Naive thymus-derived CD4-positive, alpha-beta T cell (primary cell): ENCODE measurements at regions not wholly inside any gene's neighbourhood (a gene's known extent, or its start where the extent isn't known, plus 50 kb on each side); places are given as distances from the start of the nearest gene placed in this dataset.
"Not testable (repeated sequence)": the region's sequence is repeated elsewhere in the genome, so short reads cannot be mapped to it uniquely, and the experiment has no call there.

Source experiments
- ATAC-seq: fragments of 150-1000 bp; cut with Tn5 transposase; 2 replicates; pipeline ENCODE4 v1.10.0; 2021; ENCODE audit warnings: mild to moderate bottlenecking, moderate library complexity
- CTCF ChIA-PET: fragments of 350-600 bp; sonication (Branson Sonifier 250); formaldehyde crosslinking; loops from one replicate; lab custom pipeline; 2021; ENCODE audit warnings: antibody characterized with exemption; lab: Charles Lee
- POLR2A ChIA-PET: fragments of 350-600 bp; sonication (Branson Sonifier 250); formaldehyde crosslinking; loops from one replicate; lab custom pipeline; 2021; ENCODE audit warnings: antibody characterized with exemption, inconsistent platforms; lab: Charles Lee
- DNase-seq, 9 donors: peaks; one replicate each; pipeline versions ENCODE4 v3.0.0 to v3.0.0-alpha.2; 2020 to 2022; ENCODE audit warnings: mixed read lengths in 1 of 9
- H3K27ac ChIP-seq: one replicate; pipeline ENCODE4 v1.7.0; 2013; ENCODE audit warnings: mild to moderate bottlenecking, low read depth, low read length, moderate library complexity
- H3K27me3 ChIP-seq, 2 donors: one replicate each; pipeline ENCODE4 v1.7.0; 2013; ENCODE audit warnings: low read length in 2 of 2, mild to moderate bottlenecking in 2 of 2, moderate library complexity in 2 of 2; ENCODE audit not compliant: control insufficient read depth in 2 of 2, insufficient read depth in 2 of 2
- H3K36me3 ChIP-seq, 3 experiments: 1 replicate in 2 of 3; 2 replicates in 1 of 3; pipeline ENCODE4 v1.7.0; 2013; ENCODE audit warnings: low read length in 3 of 3, mild to moderate bottlenecking in 3 of 3, moderate library complexity in 1 of 3; ENCODE audit not compliant: insufficient read depth in 3 of 3, control insufficient read depth in 2 of 3
- H3K4me1 ChIP-seq, 2 donors: one replicate each; pipeline ENCODE4 v1.7.0; 2013; ENCODE audit warnings: low read length in 2 of 2, mild to moderate bottlenecking in 2 of 2, moderate library complexity in 1 of 2; ENCODE audit not compliant: control insufficient read depth in 2 of 2, insufficient read depth in 2 of 2
- H3K4me3 ChIP-seq: 2 replicates; pipeline ENCODE4 v1.7.0; 2013; ENCODE audit warnings: mild to moderate bottlenecking, low read length
- H3K9me3 ChIP-seq, 3 experiments: 1 replicate in 2 of 3; 2 replicates in 1 of 3; pipeline ENCODE4 v1.7.0; 2013; ENCODE audit warnings: low read length in 3 of 3; ENCODE audit not compliant: control insufficient read depth in 2 of 3
- H3K27ac Mint-ChIP-seq, 9 donors: one replicate each; pipeline ENCODE4 v1.8.0; 2020 to 2022; ENCODE audit warnings: mixed read lengths in 9 of 9, mild to moderate bottlenecking in 8 of 9, moderate library complexity in 5 of 9, inconsistent platforms in 2 of 9
- H3K27me3 Mint-ChIP-seq, 5 donors: one replicate each; pipeline ENCODE4 v1.8.0; 2021 to 2022; ENCODE audit warnings: mixed read lengths in 5 of 5, mild to moderate bottlenecking in 1 of 5
- H3K36me3 Mint-ChIP-seq, 5 donors: one replicate each; pipeline ENCODE4 v1.8.0; 2020 to 2022; ENCODE audit warnings: mixed read lengths in 5 of 5, mild to moderate bottlenecking in 3 of 5, inconsistent platforms in 1 of 5
- H3K4me1 Mint-ChIP-seq, 7 donors: one replicate each; pipeline ENCODE4 v1.8.0; 2020 to 2022; ENCODE audit warnings: mixed read lengths in 7 of 7, mild to moderate bottlenecking in 3 of 7, inconsistent platforms in 1 of 7
- H3K4me3 Mint-ChIP-seq, 10 donors: one replicate each; pipeline ENCODE4 v1.8.0; 2020 to 2022; ENCODE audit warnings: mild to moderate bottlenecking in 10 of 10, mixed read lengths in 10 of 10, moderate library complexity in 6 of 10, inconsistent platforms in 2 of 10
- H3K9me3 Mint-ChIP-seq, 11 donors: one replicate each; pipeline ENCODE4 v1.8.0; 2020 to 2022; ENCODE audit warnings: mixed read lengths in 11 of 11, mild to moderate bottlenecking in 4 of 11, inconsistent platforms in 1 of 11, moderate library complexity in 1 of 11
- intact Hi-C, 2 donors: fragments of 100-400 bp; cut with micrococcal nuclease; formaldehyde crosslinking; loops; one replicate each; pipeline ENCODE4 v1.15.1; 2023

DNA sequence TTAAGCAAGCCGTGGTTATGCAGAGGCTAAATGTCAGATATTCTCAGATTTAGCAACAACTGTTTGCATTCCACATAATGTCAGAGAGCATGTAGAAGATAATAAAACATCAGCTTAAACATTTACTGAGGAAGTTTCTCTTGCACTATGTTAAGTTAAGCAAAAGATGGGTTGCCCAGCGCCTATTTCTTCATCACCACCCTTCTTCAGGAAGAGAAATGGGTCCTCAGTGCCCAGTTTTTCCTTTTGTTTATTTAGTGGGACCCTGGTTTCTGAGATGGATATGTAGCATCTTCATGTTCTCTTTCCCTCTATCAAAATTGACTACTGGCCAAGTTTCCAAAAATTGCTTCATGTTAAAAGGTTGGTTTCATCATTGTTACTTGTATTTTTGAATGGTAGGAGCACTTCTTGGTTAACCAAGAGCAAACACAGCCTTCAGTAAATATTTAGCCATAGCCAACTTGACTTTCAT lies 356.8 kb downstream of the RFC3 start:
- Histone ChIP-seq H3K4me3 (no peak overlapping the region), H3K36me3 (no peaks in the 10 kb centered on the region), H3K27me3 (no peaks in the 10 kb centered on the region), H3K9me3 (no peaks in the 10 kb centered on the region), H3K27ac (no peak overlapping the region), H3K4me1 (no peaks in the 10 kb centered on the region)
- H3K27me3 Mint-ChIP-seq = peaks cover 0 to 5% (median 0%) of the 10 kb centered on the region in 5 donors
- intact Hi-C loops = no loop called here
- DNase-seq (no peak), ATAC-seq (no peak)
- H3K4me3 Mint-ChIP-seq = no peak overlapping the region
- no peaks in the 10 kb centered on the region for H3K36me3 Mint-ChIP-seq
- H3K27ac Mint-ChIP-seq = no peak overlapping the region
- H3K4me1 Mint-ChIP-seq = no peaks in the 10 kb centered on the region
- ChIA-PET POLR2A (no interaction called here), CTCF (no interaction called here)
- peaks cover 0 to 11% (median 0%) of the 10 kb centered on the region in 11 donors for H3K9me3 Mint-ChIP-seq

- no peak overlapping the region for H3K4me3 Mint-ChIP-seq
- Histone ChIP-seq H3K27me3 (no peaks in the 10 kb centered on the region), H3K36me3 (no peaks in the 10 kb centered on the region), H3K4me1 (no peaks in the 10 kb centered on the region), H3K4me3 (no peak overlapping the region), H3K27ac (no peak overlapping the region), H3K9me3 (no peaks in the 10 kb centered on the region)
- peaks cover 0 to 5% (median 0%) of the 10 kb centered on the region in 5 donors for H3K27me3 Mint-ChIP-seq
- no peak for ATAC-seq
- H3K9me3 Mint-ChIP-seq = peaks cover 0 to 11% (median 0%) of the 10 kb centered on the region in 11 donors
- no peaks in the 10 kb centered on the region for H3K36me3 Mint-ChIP-seq
- CTCF ChIA-PET = no interaction called here
- POLR2A ChIA-PET = no interaction called here
- intact Hi-C loops = no loop called here
- H3K27ac Mint-ChIP-seq = no peak overlapping the region
- no peaks in the 10 kb centered on the region for H3K4me1 Mint-ChIP-seq
- no peak for DNase-seq
Measured at GRCh38 chr13:34175551-34175950, 357.6 kb downstream of the RFC3 start.

DNA sequence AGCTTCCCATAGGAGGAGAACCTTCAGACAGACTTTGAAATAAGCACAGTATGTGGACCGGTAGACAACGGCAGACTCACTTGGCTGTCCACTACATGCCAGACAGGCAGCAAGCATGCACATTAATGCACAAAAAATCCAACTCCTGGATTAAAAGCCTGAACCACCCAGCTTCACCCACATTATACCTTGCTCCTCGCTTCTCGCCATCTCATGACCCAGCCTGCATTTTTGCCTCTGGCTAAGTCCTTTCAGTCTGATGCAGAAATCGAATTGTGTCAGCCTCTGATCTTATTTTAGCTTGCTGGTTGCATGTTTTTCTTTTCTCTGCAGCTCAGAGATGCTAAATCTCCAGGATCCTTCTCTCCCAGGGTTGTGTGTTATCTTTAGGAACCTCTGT lies 358.7 kb downstream of the RFC3 start:
- Histone ChIP-seq H3K36me3 (no peaks in the 10 kb centered on the region), H3K27ac (no peak overlapping the region), H3K4me3 (no peak overlapping the region), H3K9me3 (no peaks in the 10 kb centered on the region), H3K4me1 (no peaks in the 10 kb centered on the region), H3K27me3 (no peaks in the 10 kb centered on the region)
- CTCF ChIA-PET = no interaction called here
- H3K4me1 Mint-ChIP-seq = no peaks in the 10 kb centered on the region
- peaks cover 0 to 11% (median 0%) of the 10 kb centered on the region in 11 donors for H3K9me3 Mint-ChIP-seq
- no peaks in the 10 kb centered on the region for H3K36me3 Mint-ChIP-seq
- no peak overlapping the region for H3K27ac Mint-ChIP-seq
- DNase-seq = no peak
- POLR2A ChIA-PET = no interaction called here
- intact Hi-C loops = no loop called here
- no peak overlapping the region for H3K4me3 Mint-ChIP-seq
- no peak for ATAC-seq
- H3K27me3 Mint-ChIP-seq = peaks cover 0 to 5% (median 0%) of the 10 kb centered on the region in 5 donors

DNA sequence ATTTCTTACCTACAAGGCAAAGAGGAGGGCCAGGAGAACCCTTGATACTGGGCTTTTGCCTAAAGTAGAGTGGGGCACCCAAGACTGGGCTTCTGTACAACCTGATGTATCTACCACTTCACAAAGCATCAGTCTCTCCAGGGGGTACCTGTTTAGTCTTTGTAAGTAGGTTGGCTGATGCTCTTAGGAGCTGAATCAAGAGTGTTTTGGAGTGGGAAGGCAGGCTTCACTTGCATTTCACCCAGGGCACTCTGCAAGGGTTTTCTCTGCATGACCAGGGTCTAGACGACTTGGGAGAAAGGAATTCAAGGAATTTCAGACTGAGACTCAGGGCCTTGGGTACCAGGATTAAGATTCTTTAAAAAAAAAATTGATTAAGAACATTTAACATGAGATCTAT lies 361.5 kb downstream of the RFC3 start:
- Mint-ChIP-seq H3K27me3 (peaks cover 0 to 12% (median 7%) of the 10 kb centered on the region in 5 donors), H3K4me1 (no peaks in the 10 kb centered on the region), H3K4me3 (no peak overlapping the region), H3K9me3 (peaks cover 0 to 9% (median 1%) of the 10 kb centered on the region in 11 donors), H3K27ac (no peak overlapping the region), H3K36me3 (no peaks in the 10 kb centered on the region)
- ATAC-seq (no peak), DNase-seq (no peak)
- intact Hi-C loops = no loop called here
- H3K9me3 ChIP-seq = no peaks in the 10 kb centered on the region
- ChIA-PET POLR2A (no interaction called here), CTCF (no interaction called here)
- H3K27ac ChIP-seq = no peak overlapping the region
- H3K36me3 ChIP-seq = no peaks in the 10 kb centered on the region
- no peaks in the 10 kb centered on the region for H3K27me3 ChIP-seq
- no peaks in the 10 kb centered on the region for H3K4me1 ChIP-seq
- no peak overlapping the region for H3K4me3 ChIP-seq

GRCh38 chr13:34179927-34180326 lies 362.0 kb downstream of the RFC3 start:
- intact Hi-C loops = no loop called here
- DNase-seq (no peak), ATAC-seq (no peak)
- H3K9me3 ChIP-seq = no peaks in the 10 kb centered on the region
- H3K27ac ChIP-seq = no peak overlapping the region
- ChIA-PET CTCF (no interaction called here), POLR2A (no interaction called here)
- Mint-ChIP-seq H3K4me1 (no peaks in the 10 kb centered on the region), H3K9me3 (peaks cover 0 to 9% (median 2%) of the 10 kb centered on the region in 11 donors), H3K36me3 (no peaks in the 10 kb centered on the region), H3K4me3 (no peak overlapping the region), H3K27ac (no peak overlapping the region), H3K27me3 (peaks cover 0 to 12% (median 7%) of the 10 kb centered on the region in 5 donors)
- H3K4me3 ChIP-seq = no peak overlapping the region
- no peaks in the 10 kb centered on the region for H3K36me3 ChIP-seq
- no peaks in the 10 kb centered on the region for H3K27me3 ChIP-seq
- no peaks in the 10 kb centered on the region for H3K4me1 ChIP-seq

GRCh38 chr13:34181256-34181655 lies 363.3 kb downstream of the RFC3 start:
- H3K4me1 ChIP-seq, H3K9me3 ChIP-seq, H3K9me3 Mint-ChIP-seq, DNase-seq, intact Hi-C loops, CTCF ChIA-PET, ATAC-seq, H3K27ac ChIP-seq, H3K36me3 ChIP-seq, H3K36me3 Mint-ChIP-seq, H3K4me3 Mint-ChIP-seq, H3K27ac Mint-ChIP-seq, H3K4me1 Mint-ChIP-seq, H3K4me3 ChIP-seq, H3K27me3 ChIP-seq, POLR2A ChIA-PET: not testable (repeated sequence)
- peaks cover 0 to 12% (median 7%) of the 10 kb centered on the region in 5 donors for H3K27me3 Mint-ChIP-seq

DNA sequence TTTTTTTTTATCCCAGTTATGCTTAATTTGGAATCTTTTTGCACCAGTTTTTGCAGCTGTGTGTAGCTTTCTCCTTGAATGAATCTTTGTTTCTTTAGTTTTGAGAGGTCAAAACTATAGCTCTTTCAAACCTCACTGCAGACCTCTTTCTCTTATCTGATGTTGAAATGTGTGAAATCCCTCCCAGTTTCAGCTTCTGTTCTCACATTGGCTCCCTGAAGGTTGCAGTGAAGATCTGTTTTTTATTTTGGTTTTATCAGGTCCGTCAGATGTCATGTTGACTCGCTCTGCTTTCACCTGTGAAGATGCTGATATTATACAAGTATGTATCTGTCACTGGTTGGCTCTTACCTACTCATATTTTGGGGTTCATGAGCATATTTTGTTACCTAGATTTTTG lies 372.0 kb downstream of the RFC3 start:
- no peak overlapping the region for H3K4me3 Mint-ChIP-seq
- H3K27ac ChIP-seq = no peak overlapping the region
- no peak overlapping the region for H3K27ac Mint-ChIP-seq
- H3K27me3 ChIP-seq = no peaks in the 10 kb centered on the region
- POLR2A ChIA-PET = no interaction called here
- peaks cover 0 to 4% (median 0%) of the 10 kb centered on the region in 5 donors for H3K36me3 Mint-ChIP-seq
- ATAC-seq (no peak), DNase-seq (no peak)
- CTCF ChIA-PET = no interaction called here
- no peaks in the 10 kb centered on the region for H3K4me1 ChIP-seq
- H3K27me3 Mint-ChIP-seq = peaks cover 0 to 7% (median 0%) of the 10 kb centered on the region in 5 donors
- H3K4me3 ChIP-seq = no peak overlapping the region
- no peaks in the 10 kb centered on the region for H3K36me3 ChIP-seq
- no peaks in the 10 kb centered on the region for H3K9me3 ChIP-seq
- no peaks in the 10 kb centered on the region for H3K4me1 Mint-ChIP-seq
- intact Hi-C loops = no loop called here
- peaks cover 3 to 40% (median 8%) of the 10 kb centered on the region in 11 donors for H3K9me3 Mint-ChIP-seq
